GM12872 (cell line): ENCODE measurements at regions not wholly inside any gene's neighbourhood (a gene's known extent, or its start where the extent isn't known, plus 50 kb on each side); places are given as distances from the start of the nearest gene placed in this dataset.

Source experiments
- CTCF ChIP-seq: IDR thresholded peaks from 3 replicates; pipeline ENCODE4 v1.5.1; 2011; ENCODE audit warnings: low read depth, mild to moderate bottlenecking, low read length, moderate library complexity; ENCODE audit not compliant: insufficient read depth

GRCh38 chr2:188751816-188752215 is 222.4 kb upstream of the COL3A1 start:
- no peak for TF ChIP-seq CTCF

GRCh38 chr2:188752311-188752710 is 221.9 kb upstream of the COL3A1 start:
- no peak for TF ChIP-seq CTCF

- TF ChIP-seq CTCF = no peak
Measured at GRCh38 chr2:188762151-188762550, 212.0 kb upstream of the COL3A1 start.

- peak; percentile 39; the same call in 1 of the 3 replicates for TF ChIP-seq CTCF
Measured at GRCh38 chr2:188765522-188766470, 208.4 kb upstream of the COL3A1 start.

- no peak for TF ChIP-seq CTCF
Measured at GRCh38 chr2:188766471-188766856, 207.7 kb upstream of the COL3A1 start.

- no peak for TF ChIP-seq CTCF
Measured at GRCh38 chr2:188767176-188767575, 207.0 kb upstream of the COL3A1 start.

- no peak for TF ChIP-seq CTCF
Measured at GRCh38 chr2:188770296-188770695, 203.9 kb upstream of the COL3A1 start.
